CD4-positive, alpha-beta T cell treated with Interleukin-12 subunit alpha and Interleukin-12 subunit beta, for 1 hour (primary cell): ENCODE measurements at regions not wholly inside any gene's neighbourhood (a gene's known extent, or its start where the extent isn't known, plus 50 kb on each side); places are given as distances from the start of the nearest gene placed in this dataset.
A peak's percentile ranks its signal among the peaks of the same experiment; 100 is the strongest.

Experiments
- DNase-seq: peaks from one replicate; pipeline ENCODE4 v3.0.0-alpha.2; 2020

DNA sequence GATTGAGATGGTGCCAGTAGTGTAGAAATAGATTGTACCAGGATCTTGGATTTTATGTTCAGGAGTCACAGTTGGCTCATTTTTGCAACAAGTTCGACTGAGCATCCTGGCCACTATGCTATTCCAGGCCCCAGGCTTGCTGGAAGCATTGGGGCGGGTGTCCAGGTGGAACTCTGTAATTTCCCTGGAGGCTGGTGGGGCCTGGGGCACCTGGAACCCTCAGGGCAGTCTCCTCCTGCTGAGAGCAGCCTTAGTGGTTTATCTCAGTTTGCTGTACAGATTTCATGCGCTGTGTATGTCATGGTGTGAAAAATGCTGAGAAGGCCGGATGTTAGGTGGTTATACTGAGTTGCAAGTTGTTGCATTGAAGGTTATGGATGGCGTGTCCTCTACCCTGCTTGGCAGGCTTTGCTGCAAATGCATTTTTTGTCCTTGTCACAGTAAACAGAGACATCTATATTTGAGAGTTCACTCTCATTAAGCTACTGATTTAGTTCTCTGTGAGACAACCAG is 135.1 kb upstream of the MYLIP start:
- peak; percentile 15 for DNase-seq

DNA sequence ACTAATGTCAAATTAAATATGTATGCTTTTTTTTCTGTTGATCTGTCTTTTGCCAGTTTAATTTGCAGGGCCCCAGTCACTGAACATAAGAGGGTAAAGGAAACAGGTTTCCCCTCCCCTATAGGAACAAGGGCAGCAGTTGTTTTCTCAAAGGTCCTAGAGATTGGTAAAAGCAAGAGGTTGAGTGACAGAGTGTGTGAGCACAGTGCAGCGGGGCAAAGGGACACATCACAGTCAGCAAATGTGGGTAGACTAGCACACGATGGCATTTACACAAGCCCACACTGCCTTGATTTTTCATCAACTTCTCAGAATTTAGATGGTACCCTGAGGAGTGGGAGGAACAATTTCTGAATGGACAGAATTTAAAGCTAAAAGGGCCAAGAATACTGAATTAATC is 138.7 kb upstream of the MYLIP start:
- DNase-seq, result no peak

DNA sequence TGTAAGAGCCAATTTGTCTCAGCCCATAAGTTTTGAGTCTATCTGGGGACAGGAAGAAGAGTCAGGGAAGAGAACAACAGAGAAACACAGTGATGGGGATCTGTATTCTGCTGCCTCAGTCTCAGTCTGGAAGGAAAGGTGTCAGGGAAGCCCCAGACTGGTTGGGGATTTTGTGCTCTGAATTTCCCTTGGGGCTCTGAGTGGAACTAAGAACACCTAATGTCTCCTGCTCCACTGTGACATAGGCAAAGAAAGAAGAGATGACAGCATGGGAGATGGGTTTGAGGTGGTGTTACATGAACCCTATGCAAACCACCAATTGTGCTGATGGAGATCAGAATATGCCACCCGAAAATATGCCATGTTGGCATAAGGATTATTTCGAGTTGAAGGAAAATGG is 139.5 kb upstream of the MYLIP start:
- no peak for DNase-seq

DNA sequence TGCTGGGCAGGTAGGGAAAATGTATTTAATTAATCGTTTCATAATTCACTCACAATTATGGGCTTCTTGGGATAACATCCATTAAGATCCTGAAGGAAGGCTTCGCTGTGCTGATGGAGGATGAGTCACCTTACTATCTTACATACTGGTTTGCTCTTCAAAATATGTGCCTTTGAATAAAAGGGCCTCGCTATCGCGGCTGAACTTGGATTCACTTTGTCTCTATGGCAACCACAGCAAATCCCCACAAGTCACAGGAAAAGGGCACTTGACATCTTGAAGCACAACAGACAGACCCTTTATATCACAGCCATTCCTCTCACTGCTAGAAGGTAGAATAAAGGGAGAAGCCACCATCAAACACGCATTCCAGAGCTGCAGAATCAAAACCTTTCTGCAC is 141.3 kb upstream of the MYLIP start:
- no peak for DNase-seq

DNA sequence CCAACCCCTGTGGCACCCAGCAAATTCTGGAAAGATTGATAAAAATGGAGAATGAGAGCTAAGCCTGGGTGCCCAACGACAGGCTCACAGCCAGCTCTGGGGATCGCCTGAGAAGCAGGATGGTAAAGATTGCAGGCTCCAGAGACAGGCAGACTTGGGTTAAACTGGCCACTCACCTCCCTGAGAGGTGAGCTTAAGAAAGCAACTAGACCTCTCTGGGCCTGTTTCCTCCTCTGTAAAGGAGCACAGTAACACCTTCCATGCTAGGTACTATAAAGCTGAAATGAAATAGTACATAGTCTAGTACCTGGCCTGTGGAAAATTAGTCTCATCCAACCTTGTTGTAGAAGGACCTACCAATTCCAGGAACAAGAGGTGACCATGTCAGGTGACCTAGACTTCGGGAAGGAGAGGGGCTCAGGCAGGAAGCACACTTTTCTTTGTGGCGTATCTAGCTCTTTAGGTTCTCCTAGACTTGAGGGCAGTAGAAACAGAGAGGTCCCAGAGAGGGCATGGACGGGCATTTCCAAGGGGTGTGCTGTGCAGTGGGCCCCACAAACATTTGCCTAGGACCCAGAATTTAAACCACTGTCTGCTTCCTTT is 142.8 kb upstream of the MYLIP start:
- DNase-seq, result no peak

DNA sequence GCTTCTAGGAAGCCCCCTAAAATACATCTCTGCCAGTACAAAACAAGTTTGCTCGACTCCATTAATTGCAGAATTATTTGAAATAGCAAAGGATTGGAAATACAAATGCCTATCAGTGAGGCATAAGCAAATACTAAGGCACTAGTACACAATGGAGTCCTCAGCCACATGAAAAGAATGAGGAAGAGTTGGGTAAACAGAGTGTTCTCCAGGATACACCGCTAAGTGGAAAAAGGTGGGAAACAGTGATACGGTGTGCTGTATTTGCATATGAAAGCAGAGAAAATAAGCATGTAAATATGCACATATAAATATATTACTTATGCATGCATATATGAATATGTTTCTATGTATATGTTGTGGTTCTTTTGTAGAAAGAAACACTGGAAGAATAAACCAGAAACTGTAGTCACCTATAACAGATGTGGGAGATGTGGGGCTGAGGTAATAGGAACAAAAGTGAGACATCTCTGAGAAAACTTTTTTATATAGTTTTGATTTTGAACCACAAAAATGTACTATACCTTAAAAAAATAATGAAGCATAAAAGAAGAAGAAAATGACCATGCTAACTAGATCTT is 143.4 kb upstream of the MYLIP start:
- DNase-seq, result no peak

DNA sequence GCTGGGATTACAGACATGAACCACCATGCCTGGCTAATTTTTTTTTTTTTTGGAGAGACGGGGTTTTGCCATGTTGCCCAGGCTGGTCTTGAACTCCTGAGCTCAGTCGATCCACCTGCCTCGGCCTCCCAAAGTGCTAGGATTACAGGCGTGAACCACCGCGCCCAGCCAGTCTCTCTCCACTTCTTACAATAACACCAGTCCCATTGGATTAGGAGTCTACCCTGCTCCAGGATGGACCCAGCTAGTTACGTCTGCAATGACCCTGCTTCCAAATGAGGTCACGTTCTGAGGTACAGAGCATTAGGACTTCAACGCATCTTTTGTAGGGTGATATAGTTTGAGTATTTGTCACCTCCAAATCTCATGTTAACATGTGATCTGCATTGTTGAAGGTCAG is 146.9 kb upstream of the MYLIP start:
- no peak for DNase-seq

DNA sequence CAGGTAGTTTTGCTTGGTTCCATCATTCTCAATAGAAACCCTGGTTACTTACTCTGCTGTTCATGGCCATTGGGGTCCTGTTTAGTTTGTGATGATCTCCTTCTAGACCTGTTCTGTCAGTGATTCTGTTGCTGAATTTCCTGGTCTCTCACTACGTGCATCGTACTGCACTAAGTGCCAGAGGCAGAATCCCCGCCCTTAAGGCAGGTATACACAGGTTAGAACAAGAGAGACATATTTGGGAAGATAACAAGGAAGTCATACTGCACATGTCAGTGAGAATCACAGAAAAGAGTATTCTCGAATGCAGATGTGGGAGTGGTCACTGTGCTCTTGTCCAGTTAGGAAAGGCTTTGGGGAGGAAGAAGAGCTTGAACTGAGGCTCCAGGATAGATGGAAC is 148.1 kb upstream of the MYLIP start:
- no peak for DNase-seq

DNA sequence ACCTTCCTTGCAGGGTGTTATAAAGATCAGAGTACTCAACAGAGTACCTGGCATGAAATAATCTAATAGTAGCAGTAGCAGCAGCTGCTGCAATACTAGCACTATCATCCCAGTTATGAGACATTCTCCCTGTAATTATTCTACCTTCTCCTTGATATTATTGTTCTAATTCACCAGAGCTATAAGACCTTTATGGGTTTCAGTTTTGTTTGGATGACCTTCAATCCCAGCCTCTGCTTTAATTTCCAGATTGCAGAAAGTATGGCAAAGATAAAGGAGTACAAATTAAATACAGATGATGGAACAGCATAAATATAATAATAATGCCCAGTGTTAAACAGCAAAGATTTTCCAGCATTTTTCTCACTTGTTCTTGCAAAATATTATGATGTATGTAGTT is 150.5 kb upstream of the MYLIP start:
- no peak for DNase-seq

DNA sequence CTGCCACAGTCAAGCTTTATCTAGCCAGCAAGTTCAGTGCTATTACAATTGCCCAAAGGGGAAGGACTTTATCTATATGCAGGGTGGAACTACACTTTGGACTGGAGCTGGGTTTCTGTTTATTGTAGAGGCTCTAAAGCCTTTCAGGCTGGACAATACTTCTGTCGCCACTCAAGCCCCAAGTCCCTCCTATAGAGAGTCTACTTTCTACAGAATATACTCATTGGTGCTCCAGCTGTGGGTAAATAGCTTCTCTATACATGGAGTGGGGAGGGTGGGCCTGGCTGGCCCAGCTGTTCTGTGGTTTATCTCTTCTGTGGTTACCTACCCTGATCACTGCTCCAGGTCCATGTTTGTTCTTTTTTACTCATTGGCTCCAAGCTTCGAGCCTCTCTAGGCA is 151.8 kb upstream of the MYLIP start:
- DNase-seq, result no peak

DNA sequence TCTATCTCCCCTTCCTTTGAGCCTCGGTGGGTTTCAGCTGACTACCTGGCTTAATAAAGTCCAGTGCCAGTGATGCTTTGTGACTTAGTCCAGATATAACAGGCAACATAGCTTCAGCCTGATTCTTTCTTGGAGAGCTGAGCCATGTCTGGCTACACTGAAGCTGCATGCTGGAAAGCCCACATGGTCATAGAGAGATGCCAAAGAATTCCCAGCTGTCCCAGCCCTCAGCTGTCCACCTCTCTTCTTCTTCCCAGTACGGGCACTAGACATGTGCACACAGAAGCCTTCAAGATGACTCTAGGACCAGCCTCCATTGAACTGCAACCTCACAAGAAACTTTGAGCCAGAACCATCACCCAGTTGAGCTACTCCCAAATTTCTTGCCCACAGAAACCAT is 154.1 kb upstream of the MYLIP start:
- DNase-seq, result no peak

DNA sequence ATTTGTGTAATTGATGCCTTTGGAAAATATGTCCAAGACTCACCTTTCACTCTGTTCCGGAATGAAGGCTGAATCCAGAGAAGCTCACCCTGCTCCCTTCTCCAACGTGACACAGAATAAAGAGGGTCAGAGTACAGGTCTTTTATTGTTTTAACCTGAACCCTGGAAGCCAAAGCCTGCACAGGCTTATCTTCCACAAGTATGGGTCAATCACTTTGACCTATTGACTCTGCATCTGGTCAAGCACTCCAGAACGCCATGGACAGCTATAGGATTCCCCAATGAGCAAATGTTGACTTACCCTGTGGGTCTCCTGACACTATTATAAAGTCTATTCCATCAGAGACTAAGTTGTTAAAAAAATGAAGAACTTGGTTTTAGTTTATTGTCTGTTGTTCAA is 158.4 kb upstream of the MYLIP start:
- no peak for DNase-seq

DNA sequence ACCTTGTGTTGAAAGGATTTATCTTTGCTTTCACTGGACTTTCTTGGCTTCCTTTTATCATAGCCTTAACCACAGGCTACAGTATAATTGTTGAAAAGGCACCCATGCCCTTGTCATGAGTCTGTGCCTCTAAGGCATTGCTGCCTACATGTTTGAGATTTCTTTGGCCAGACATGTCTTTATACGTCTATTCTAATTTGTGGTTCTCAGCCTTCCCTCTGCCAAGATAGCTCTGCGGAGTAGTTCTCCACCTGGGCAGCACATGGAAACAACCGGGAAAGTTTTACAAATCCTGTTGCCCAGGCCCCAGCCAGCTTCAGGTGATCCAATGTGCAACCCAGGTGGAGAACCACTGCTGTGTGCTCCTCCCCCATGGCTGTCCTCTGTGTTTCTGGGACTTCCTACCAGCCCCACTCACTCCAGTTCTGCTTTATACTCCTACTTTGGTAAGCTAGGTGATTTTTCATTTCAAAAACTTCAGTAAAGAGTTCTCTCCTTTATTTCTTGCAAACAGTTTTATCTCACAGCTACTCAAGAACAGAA is 159.6 kb upstream of the MYLIP start:
- no peak for DNase-seq

DNA sequence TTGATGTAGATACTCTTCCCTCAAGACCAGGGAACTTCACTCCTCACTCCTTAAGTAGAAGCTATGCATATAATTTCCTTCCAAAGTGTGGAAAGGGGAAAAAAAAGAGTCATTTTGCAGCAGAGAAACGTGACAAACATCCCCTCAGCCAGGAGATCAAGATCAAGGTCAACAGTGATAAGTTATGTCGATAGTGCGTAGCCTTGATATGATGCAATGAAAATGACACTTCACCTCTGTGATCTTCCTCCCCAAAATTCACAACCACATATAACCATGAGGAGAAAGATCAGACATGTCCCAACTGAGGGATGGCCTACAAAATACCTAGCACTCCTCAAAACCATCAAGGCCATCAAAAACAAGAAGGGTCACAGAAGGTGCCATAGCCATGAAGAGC is 160.4 kb upstream of the MYLIP start:
- no peak for DNase-seq

DNA sequence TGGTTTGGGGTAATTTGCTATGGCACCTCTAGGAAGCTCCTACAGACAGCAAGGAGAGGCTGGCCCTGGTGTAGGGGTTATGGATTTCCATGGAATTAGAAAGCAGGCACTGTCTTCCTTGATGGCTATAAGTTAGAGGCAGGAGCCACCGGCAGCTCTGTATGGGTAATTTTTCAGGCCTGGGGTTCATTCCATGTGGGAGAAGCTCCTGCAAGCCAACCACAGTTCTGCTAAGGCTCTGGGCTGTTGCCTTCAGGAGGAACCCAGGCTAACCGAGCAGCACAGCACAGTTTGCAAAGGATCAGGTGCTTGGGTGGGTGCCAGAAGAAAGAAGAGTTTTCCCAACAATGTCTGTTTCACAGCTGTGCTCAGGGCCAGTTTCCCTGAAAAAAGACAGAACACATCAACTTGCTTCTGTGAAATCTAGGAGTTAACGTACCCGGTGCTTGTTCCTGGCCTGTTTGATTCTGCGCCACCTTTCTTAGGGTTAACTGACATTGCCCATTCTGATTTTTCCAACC is 162.8 kb upstream of the MYLIP start:
- DNase-seq, result no peak

DNA sequence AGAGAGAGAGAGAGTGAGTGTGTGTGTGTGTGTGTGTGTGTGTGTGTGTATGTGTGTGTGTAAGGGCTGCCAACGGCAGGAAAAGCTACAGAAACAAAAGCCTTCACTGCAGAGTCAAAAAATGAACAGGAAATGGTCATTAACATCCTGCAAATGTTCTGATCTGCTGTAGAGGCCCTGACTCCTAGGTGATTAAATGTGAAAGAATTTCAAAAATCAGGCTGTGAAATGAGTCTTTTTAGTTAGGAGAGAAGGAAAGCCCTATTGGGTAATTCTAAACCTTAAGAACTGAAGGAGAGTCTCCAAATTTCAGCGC is 166.5 kb upstream of the MYLIP start:
- DNase-seq, result no peak

DNA sequence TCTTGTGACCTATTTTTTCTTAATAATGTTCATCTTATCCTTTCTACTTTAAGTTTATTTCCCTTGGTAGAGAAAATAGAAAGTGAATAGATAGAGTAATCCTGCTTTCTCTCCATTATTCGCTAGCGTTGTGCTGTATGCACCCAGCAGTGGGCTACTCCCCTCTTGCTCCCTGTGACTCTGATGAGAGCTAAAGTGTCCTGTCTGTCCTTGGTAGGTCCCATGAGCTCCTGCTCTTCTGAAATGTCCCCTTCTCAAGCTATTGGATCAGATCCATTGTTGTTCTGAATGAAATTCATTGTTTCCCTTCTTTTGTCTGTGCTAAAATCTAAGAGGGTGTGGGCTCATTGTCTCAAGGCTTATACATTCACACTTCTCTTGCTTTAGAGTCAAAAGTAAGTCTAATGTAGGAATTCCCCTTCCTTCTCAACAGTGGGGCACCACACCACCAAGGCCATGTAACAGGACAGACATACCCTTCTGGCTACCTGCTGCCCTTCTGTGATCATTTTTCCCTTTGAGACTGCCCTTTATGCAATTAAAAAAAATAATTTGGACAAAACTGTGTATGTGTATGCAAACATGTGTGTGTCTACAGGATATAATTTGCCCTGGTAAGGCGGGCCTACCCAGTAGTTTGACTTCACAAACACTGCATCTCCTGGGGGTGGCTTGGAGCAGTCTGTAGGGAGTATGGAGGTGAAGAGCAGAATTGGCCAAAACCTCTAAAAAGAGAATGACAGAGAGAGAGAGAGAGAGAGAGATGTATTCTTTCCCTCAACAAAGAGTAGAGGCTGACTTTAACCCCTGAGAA is 167.0 kb upstream of the MYLIP start:
- no peak for DNase-seq

DNA sequence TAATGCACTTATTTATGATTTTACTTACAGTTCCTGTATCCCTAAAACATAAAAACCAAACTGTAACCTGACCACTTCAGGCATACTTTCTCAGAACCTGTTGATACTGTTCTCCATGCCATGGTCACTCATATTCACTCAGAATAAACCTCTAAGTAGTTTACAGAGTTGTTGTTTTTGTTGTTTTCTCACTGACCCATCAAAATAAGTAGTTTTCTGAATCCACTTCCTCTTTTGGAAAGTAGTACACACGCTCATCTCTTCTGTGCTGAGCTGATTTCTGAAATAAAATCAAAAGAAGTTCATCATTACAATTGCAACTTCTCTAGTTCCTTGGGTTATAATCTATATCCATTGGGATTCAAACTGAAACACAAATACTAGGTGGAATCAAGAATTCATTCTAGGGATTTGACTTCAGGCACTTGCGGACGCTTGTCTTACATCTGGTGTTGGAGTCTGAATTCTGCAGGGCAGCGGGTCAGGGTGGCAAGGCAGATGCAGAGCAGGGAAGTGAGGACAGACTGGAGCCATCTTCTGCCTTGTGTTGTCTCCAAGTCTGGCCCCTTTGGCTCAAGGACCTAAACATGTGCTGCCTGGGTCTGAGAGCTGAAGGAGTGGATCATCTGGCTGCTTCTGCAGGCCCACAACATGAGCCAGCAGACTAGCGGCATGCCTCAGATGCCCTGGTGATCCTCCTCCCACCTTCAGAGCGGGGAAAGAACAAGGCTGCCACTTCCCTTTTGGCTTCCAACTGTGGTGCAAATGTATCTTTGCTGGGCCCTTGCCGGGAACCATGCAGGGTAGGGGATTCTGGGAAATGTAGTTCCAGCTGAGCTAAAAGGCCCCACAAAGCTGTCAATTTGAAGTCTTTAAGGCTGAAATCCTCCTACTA is 167.9 kb upstream of the MYLIP start:
- DNase-seq, result no peak

DNA sequence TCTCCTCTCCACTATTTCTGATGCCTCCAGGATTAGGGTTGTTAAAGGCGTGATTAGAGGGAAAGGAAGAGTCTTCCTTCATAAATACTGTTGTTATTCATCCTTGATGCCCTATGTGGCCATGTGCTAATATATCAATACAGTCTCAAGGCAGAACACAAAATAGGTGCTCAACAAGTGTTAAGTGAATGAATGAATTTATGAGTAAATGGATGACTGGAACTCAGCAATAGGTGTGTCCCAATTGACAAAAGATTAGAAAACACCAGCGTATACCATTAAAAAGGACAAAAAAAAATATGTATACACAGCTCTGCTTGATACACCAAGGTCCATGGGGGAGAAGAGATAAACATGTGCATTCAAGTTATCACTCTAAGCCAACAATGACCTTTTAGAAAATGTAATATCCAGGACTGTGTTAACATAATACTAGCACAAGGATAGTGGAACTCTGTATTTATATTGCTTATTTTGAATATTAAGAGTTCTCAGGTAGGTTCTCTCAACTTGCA is 171.2 kb upstream of the MYLIP start:
- no peak for DNase-seq

DNA sequence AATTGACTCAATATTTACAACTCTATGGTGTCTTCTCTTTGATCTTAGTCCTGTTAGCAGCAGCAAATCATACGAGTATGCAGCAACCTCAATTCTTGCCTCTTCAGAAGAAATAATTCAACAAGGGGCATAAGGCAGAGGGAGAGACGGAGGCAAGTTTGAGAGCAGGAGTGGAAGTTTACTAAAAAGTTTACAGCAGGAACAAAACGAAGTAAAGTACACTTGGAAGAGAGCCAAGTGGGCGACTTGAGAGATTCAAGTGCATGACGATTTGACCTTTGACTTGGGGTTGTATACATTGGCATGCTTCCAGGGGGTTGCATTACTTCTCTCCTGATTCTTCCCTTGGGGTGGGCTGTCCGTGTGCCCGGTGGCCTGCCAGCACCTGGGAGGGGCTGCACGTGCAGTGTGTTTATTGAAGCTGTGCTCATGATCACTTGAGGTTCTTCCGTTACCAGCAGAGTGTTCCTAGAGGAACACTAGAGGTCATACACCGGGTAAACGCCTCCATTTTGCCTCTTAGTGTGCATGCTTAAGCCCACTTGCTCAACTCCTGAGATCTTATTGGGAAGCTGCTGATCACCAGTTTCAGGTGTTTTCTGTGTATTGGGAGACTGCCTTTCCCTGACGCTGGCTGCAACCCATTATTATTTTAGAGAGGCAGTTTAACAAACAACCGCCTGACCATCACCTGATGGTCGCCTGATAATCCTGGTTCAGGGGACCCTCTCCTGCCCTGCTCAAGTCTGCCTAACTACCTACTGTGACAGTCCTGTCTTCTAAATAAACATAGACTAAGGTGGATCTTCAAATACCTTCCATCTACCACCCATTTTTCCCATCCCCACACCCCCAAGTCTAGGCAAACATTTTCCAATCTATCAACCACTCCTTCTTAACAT is 172.4 kb upstream of the MYLIP start:
- DNase-seq, result no peak

DNA sequence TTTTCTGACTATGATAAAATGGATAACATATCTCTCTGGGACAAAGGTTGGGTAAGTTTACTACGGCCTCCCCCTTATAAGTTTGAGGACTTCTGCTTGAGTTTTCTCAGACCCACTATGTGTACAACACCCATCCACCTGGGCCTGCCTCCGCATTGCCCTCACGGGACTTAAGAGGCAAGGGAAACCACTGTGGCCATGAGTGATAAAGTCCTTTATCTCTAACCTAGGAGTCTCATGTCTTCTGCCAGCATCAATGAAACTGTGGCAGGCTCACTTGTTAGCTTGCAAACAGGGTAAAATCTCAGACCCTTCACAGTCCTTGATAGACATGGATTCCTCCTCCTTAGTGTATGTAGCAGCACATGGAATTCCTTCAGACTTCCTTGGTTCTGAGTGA is 173.4 kb upstream of the MYLIP start:
- no peak for DNase-seq
